ENCODE measurements at regions not wholly inside any gene's neighbourhood (a gene's known extent, or its start where the extent isn't known, plus 50 kb on each side); places are given as distances from the start of the nearest gene placed in this dataset.

DNA sequence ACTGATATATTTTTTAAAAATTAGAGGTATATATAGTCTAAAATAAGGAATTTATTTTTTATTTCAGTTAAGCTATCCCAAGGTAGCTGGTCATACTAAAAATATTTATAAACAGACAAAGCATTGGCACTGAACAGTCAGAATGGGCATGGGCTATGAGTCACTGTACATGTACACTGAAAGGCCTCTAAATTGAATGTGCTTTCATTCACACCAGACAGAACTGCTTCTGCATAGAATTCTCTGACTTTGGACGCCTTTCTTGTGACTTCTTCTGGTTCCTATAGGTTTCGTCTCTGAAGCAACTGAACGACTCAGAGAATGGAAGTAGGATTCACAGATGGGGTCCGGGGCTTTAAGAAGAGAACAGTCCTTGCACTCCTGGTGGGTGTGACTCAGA lies 394.8 kb upstream of the MEF2C start:
- DNase-seq (ENCODE audit: low read depth in 2 of 2), result no peak

- no peak for DNase-seq (ENCODE audit: low read depth in 2 of 2)
Observed at GRCh38 chr5:89276566-89277305, 393.8 kb upstream of the MEF2C start.

- DNase-seq (ENCODE audit: low read depth in 2 of 2), result no peak
Observed at GRCh38 chr5:89275066-89275855, 392.3 kb upstream of the MEF2C start.

- no peak for DNase-seq (ENCODE audit: low read depth in 2 of 2)
Observed at GRCh38 chr5:89273289-89273688, 390.3 kb upstream of the MEF2C start.

- no peak for DNase-seq (ENCODE audit: low read depth in 2 of 2)
Observed at GRCh38 chr5:89270901-89271300, 387.9 kb upstream of the MEF2C start.

GRCh38 chr5:89269721-89270120 lies 386.7 kb upstream of the MEF2C start:
- DNase-seq (ENCODE audit: low read depth in 2 of 2), result no peak

DNA sequence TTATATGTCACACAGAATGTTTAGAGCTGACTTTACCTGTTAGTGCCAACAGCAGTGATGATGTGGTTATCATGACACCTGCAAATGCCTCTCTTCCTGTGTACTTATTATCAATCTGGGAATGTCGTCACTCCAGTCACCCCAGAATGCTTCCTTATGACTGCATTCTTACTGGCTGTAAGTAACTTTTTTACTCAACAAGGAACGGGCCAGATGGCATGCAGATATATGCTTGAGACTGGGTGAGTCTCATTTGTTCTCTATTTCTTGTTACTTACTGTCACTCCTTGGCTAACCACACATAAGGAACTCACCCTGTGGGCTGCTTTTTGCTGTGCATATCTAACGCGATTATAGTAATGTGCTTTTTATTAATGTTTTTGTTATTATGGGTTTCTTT lies 385.5 kb upstream of the MEF2C start:
- no peak for DNase-seq (ENCODE audit: low read depth in 2 of 2)

- DNase-seq (ENCODE audit: low read depth in 2 of 2), result no peak
Observed at GRCh38 chr5:89267788-89268187, 384.8 kb upstream of the MEF2C start.

DNA sequence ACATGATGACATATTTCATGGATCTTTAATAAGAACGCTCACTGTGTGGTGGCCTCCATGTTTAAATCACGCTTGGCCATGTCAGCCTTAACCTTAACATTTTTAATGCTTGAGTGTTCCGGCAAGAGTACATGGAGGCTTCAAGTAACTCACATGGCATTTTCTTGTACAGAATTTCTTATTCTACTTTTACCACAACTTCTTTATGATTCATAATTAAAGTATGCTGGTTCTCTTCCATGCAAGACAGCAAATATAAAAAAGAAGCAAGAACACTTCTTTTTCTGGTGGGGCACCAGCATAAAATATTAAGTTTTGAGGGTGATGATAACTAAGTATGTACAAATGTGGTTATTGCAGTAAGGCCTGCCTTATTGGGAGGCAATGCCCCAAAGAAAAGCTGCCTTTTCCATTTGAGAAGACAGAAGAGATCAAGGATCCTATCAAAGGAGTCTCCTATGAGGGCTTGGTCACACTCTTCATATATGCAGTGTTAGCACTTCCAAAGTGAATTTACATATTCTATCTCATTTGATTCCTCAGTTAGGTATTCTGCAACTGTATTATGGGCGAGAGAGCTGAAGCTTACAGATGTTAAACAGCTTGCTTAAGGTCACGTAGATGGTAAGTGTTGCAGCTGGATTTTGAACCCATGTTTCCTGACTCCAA lies 382.7 kb upstream of the MEF2C start:
- no peak for DNase-seq (ENCODE audit: low read depth in 2 of 2)

DNA sequence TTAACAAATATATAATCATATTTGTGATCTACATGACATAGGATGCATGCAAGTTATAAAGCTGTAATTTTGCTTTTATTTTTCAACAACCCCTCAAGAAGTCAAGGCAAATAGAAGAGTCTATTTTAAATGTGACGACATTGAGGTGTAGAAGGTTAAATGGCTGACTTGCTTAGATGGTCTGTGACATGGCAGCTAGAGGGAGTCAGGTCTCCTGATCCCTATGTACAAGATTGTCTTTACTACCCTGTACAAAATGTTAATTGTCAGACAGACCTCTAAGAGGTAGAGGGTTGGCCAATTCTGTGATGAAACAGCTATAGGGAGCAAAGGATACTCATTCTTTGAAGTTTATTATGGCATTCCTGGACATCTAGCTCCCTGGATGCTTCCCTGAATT lies 380.9 kb upstream of the MEF2C start:
- DNase-seq (ENCODE audit: low read depth in 2 of 2), result peak in 1 of 2 donors; percentile 2

GRCh38 chr5:89262030-89262429 lies 379.0 kb upstream of the MEF2C start:
- no peak for DNase-seq (ENCODE audit: low read depth in 2 of 2)

DNA sequence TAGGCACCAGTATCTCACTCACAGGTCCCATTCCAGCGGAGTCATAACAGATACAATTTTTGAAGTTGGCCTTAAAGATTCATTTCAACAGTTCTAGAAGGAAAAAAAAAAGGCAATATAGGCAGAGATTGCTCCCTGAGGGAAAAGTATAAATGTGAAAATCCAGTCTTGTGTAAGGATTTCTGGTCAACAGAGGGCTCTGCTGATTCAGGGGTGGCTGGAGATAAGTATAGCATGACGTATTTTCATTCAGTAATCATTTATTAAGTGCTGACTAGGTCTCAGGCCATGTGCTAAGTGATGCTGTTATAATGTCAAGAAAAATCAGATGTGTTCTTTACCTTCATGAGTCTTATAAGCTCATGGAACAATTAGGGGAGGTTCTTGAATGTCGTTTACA lies 377.3 kb upstream of the MEF2C start:
- DNase-seq (ENCODE audit: low read depth in 2 of 2), result peak in 1 of 2 donors; percentile 1

- DNase-seq (ENCODE audit: low read depth in 2 of 2), result peak; percentile 2 to 32
Observed at GRCh38 chr5:89255845-89256463, 373.0 kb upstream of the MEF2C start.

DNA sequence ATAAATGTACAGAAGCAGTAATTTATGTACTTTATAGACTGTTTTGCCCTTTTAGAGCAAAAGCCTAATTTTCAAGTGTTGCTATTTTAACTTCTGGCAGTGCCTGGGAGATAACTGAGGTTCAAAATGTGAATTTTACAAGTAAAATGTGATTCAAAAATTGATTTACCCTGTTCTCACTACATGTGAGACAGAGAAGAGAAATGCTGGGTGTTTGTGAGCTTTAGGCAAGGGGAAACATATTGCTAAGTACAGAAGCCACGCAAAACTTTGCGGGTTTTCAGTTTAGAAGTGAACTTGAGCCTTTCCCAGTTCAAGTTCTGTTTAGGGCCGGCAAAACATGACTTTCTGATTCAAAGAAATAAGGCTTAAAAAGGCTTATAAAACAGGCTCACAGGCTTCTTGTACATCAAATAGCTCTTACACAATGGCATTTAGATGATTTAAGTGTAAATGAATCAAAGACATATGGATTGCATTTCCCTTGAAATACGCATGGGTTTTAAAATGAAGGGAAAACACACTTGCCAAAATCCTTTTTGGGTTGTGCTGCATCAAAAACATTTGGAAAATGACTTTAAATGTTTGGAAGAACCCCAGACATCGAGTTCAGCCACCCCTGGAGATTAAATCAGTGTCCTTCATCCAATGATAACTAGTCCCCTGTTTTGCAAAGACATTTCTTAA lies 370.8 kb upstream of the MEF2C start:
- DNase-seq (ENCODE audit: low read depth in 2 of 2), result no peak

GRCh38 chr5:89246864-89247263 lies 363.9 kb upstream of the MEF2C start:
- no peak for DNase-seq (ENCODE audit: low read depth in 2 of 2)

DNA sequence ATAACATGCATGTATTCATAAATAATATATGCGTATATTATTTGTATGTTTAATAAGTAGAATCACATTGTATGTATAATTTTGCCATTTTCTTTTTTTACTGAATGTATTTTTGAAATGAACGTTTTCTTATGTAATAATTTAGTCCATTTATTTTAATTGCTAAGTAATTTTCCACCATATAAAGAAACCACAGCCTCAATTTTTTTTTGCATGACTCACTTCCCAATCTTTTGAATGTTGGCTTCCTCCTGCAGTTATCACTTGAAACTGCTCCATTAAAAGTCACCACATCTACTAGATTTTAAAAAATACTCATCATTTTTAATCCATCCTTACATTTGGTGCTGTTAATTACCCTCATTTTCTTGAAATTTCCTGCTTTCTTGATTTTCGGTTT lies 363.3 kb upstream of the MEF2C start:
- DNase-seq (ENCODE audit: low read depth in 2 of 2), result no peak

DNA sequence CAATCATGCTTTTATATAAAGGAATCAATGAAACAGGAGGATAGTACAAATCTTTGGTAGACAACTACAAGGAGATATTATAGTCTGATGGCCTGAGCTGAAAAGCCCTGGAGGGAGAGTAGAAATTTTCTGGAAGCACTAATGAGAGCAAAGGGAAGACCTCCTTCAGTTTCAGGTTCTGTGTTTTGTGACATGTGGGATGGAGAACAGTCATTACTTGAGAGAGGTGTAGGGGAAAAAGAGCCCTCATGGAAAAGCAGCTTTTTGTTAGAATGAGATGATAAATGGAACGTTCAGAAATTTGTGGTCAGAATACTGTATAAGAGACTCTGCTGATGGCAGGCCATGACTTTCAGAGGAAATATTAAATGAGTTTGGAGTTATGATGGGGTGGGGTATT lies 360.6 kb upstream of the MEF2C start:
- no peak for DNase-seq (ENCODE audit: low read depth in 2 of 2)

- DNase-seq (ENCODE audit: low read depth in 2 of 2), result no peak
Observed at GRCh38 chr5:89241186-89241585, 358.2 kb upstream of the MEF2C start.

GRCh38 chr5:89236900-89237299 lies 353.9 kb upstream of the MEF2C start:
- DNase-seq (ENCODE audit: low read depth in 2 of 2), result no peak

GRCh38 chr5:89233462-89233861 lies 350.5 kb upstream of the MEF2C start:
- no peak for DNase-seq (ENCODE audit: low read depth in 2 of 2)

- DNase-seq (ENCODE audit: low read depth in 2 of 2), result no peak
Observed at GRCh38 chr5:89232139-89232603, 349.2 kb upstream of the MEF2C start.
